HFFc6 (cell line): ENCODE measurements at regions not wholly inside any gene's neighbourhood (a gene's known extent, or its start where the extent isn't known, plus 50 kb on each side); places are given as distances from the start of the nearest gene placed in this dataset.

Experiments
- DNase-seq: peaks from one replicate; pipeline ENCODE4 v3.0.0-alpha.2; 2018
- H3K27ac Mint-ChIP-seq: 2 replicates; pipeline ENCODE4 v1.8.0; 2020; ENCODE audit warnings: mild to moderate bottlenecking, mixed read lengths
- H3K27me3 Mint-ChIP-seq: 2 replicates; pipeline ENCODE4 v1.8.0; 2021; ENCODE audit warnings: mild to moderate bottlenecking, moderate library complexity, mixed read lengths; ENCODE audit not compliant: insufficient read depth
- H3K36me3 Mint-ChIP-seq: 2 replicates; pipeline ENCODE4 v1.8.0; 2021; ENCODE audit warnings: low read depth, mixed read lengths
- H3K4me1 Mint-ChIP-seq: 2 replicates; pipeline ENCODE4 v1.8.0; 2020; ENCODE audit warnings: low read depth, mixed read lengths
- H3K4me3 Mint-ChIP-seq: 2 replicates; pipeline ENCODE4 v1.8.0; 2020; ENCODE audit warnings: mild to moderate bottlenecking, moderate library complexity, mixed read lengths
- H3K9me3 Mint-ChIP-seq: 2 replicates; pipeline ENCODE4 v1.8.0; 2020; ENCODE audit warnings: mild to moderate bottlenecking, mixed read lengths
- CTCF ChIP-seq: fragments of 200-600 bp; sonication (generic); IDR thresholded peaks from 2 replicates; pipeline ENCODE4 v1.5.0; 2021; ENCODE audit warnings: antibody characterized with exemption, mild to moderate bottlenecking

DNA sequence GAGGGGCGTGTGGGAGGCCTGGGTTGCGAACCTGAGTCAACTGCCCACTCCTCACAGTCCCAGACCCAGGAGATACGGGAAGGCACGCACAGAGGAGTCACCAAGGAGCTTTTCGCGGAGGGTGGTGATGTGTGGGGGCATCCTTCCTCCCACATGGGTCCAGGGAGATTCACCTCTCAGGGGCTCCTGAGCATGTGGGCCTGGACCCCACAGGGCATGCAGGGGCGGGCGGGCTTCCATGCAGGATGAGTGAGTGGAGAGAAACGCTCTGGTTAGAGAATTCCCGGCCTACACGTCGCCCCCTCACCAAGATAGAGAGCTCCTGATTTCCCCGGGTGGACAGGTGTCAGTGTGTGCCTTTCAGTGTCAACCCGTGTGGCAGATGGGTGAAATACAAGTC is 641.7 kb upstream of the FZD8 start:
- Mint-ChIP-seq H3K9me3 (peaks cover 57% of the 10 kb centered on the region), H3K4me1 (no peaks in the 10 kb centered on the region), H3K36me3 (0 out of 2 replicates have a peak, but pooled peaks cover 4% of the 10 kb centered on the region), H3K4me3 (no peak overlapping the region), H3K27ac (no peak overlapping the region), H3K27me3 (no peaks in the 10 kb centered on the region)
- no peak for TF ChIP-seq CTCF
- no peak for DNase-seq

DNA sequence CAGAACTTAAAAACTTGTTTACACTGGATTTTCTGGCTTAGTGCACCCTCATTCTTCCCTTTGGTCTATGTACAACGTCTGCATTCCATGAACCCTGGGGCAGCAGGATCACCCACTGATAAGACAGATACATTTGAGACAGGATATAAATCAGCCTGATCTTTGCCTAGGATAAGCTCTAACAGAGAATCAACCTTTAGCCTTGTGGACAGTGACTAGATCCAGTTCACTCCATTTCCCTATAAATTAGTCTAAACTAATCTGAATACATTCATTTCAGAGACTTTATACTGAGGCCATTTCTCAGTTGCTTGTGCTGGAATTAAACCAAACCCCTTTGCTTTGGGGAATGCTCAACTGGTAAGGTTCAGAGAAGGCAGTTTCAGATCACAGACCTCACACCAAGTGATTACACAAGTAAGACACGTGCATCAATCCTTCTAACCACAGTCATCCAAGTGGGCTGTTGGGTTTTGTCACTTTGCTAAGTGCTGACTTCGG is 639.8 kb upstream of the FZD8 start:
- Mint-ChIP-seq H3K27ac (no peak overlapping the region), H3K9me3 (peaks cover 46% of the 10 kb centered on the region), H3K27me3 (no peaks in the 10 kb centered on the region), H3K4me3 (no peak overlapping the region), H3K4me1 (no peaks in the 10 kb centered on the region), H3K36me3 (0 out of 2 replicates have a peak, but pooled peaks cover 4% of the 10 kb centered on the region)
- TF ChIP-seq CTCF: no peak
- DNase-seq: no peak

DNA sequence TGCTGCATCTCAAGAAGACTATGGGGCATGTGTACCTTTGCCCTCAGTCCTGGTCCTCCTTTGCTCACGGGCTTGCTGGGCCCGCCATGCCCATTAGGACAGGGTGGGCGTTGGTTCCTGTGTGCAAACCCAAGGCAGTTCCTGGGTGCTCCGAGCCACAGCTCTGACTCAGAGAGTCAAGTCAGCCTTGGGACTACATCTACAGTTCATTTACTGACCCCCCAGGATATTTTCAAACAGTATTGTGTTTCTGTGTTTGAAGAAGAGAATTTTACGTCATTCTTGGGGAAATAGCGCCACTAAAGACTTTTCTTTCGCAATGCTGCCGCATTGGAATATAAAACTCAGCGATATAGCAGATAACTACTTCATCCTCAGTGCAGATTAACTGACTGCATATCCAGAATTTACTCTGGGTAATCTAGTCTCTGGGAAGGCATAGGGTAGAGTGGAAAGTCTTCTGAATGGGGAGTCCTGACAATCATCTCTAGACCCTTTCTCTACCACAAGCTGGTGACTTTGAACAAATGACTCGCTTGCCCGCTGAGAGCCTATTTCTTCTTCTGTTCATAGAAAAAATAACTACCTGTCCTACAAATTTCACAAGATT is 638.9 kb upstream of the FZD8 start:
- no peak for TF ChIP-seq CTCF
- no peak for DNase-seq
- Mint-ChIP-seq H3K27ac (no peak overlapping the region), H3K9me3 (peaks cover 43% of the 10 kb centered on the region), H3K4me1 (no peaks in the 10 kb centered on the region), H3K36me3 (0 out of 2 replicates have a peak, but pooled peaks cover 4% of the 10 kb centered on the region), H3K4me3 (no peak overlapping the region), H3K27me3 (no peaks in the 10 kb centered on the region)

GRCh38 chr10:36280321-36280741 is 638.2 kb upstream of the FZD8 start:
- no peaks in the 10 kb centered on the region for H3K27me3 Mint-ChIP-seq
- no peak for TF ChIP-seq CTCF
- no peaks in the 10 kb centered on the region for H3K4me1 Mint-ChIP-seq
- H3K27ac Mint-ChIP-seq: no peak overlapping the region
- H3K4me3 Mint-ChIP-seq: no peak overlapping the region
- H3K36me3 Mint-ChIP-seq: 0 out of 2 replicates have a peak, but pooled peaks cover 4% of the 10 kb centered on the region
- peaks cover 45% of the 10 kb centered on the region for H3K9me3 Mint-ChIP-seq
- no peak for DNase-seq

DNA sequence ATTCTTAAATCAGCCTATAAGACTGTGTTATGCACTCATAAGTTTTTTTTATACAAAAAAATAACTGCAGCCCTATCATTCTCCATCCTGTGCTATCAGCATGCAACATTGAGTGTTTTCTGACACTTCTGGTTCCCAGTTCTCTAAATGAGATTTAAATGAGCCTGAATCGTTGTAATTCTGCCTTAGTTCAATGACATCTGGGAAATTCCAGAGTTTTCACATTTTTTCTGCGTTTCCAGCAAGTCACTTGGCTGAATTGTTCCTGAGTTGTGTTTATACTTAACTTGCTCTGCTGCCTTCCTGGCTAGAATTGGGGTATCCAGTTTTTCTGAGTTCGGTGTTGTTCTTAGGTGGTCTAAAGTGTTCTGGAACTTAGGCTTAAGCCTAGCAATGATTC is 636.1 kb upstream of the FZD8 start:
- TF ChIP-seq CTCF: no peak
- Mint-ChIP-seq H3K36me3 (0 out of 2 replicates have a peak, but pooled peaks cover 2% of the 10 kb centered on the region), H3K4me3 (no peak overlapping the region), H3K4me1 (no peaks in the 10 kb centered on the region), H3K27me3 (no peaks in the 10 kb centered on the region), H3K9me3 (peaks cover 53% of the 10 kb centered on the region), H3K27ac (no peak overlapping the region)
- DNase-seq: no peak
